HG03139 (cell line): ENCODE measurements at regions not wholly inside any gene's neighbourhood (a gene's known extent, or its start where the extent isn't known, plus 50 kb on each side); places are given as distances from the start of the nearest gene placed in this dataset.
"Not testable (repeated sequence)": the region's sequence is repeated elsewhere in the genome, so short reads cannot be mapped to it uniquely, and the experiment has no call there.

Experiments
- ATAC-seq: cut with Tn5 transposase; IDR thresholded peaks from one replicate; pipeline ENCODE4 v1.9.1; 2021; ENCODE audit not compliant: unreplicated experiment

- no peak for ATAC-seq
Measured at GRCh38 chr17:69669441-69670178, 255.1 kb downstream of the MAP2K6 start.

- no peak for ATAC-seq
Measured at GRCh38 chr17:69672924-69673323, 258.4 kb downstream of the MAP2K6 start.

- no peak for ATAC-seq
Measured at GRCh38 chr17:69677130-69677529, 262.6 kb downstream of the MAP2K6 start.

- no peak for ATAC-seq
Measured at GRCh38 chr17:69678206-69678605, 263.7 kb downstream of the MAP2K6 start.

GRCh38 chr17:69679829-69680228, 265.3 kb downstream of the MAP2K6 start:
- ATAC-seq = no peak

GRCh38 chr17:69684251-69684650, 269.8 kb downstream of the MAP2K6 start:
- no peak for ATAC-seq

GRCh38 chr17:69685150-69685549, 270.7 kb downstream of the MAP2K6 start:
- not testable (repeated sequence) for ATAC-seq

GRCh38 chr17:69690531-69690930, 276.0 kb downstream of the MAP2K6 start:
- ATAC-seq = no peak

- ATAC-seq = no peak
Measured at GRCh38 chr17:69692171-69692570, 277.7 kb downstream of the MAP2K6 start.

GRCh38 chr17:69695646-69696045, 281.1 kb downstream of the MAP2K6 start:
- no peak for ATAC-seq

- no peak for ATAC-seq
Measured at GRCh38 chr17:69696650-69697049, 282.2 kb downstream of the MAP2K6 start.

- ATAC-seq = not testable (repeated sequence)
Measured at GRCh38 chr17:69698352-69698751, 283.9 kb downstream of the MAP2K6 start.

- no peak for ATAC-seq
Measured at GRCh38 chr17:69702078-69702477, 287.6 kb downstream of the MAP2K6 start.

GRCh38 chr17:69703751-69704150, 289.3 kb downstream of the MAP2K6 start:
- ATAC-seq = no peak

- no peak for ATAC-seq
Measured at GRCh38 chr17:69704935-69705334, 290.4 kb downstream of the MAP2K6 start.

- no peak for ATAC-seq
Measured at GRCh38 chr17:69706127-69706526, 291.6 kb downstream of the MAP2K6 start.

GRCh38 chr17:69709441-69709840, 294.9 kb downstream of the MAP2K6 start:
- no peak for ATAC-seq

GRCh38 chr17:69710926-69711325, 296.4 kb downstream of the MAP2K6 start:
- ATAC-seq = no peak

- no peak for ATAC-seq
Measured at GRCh38 chr17:69711541-69711940, 297.0 kb downstream of the MAP2K6 start.

- ATAC-seq = no peak
Measured at GRCh38 chr17:69712801-69713311, 298.4 kb downstream of the MAP2K6 start.

GRCh38 chr17:69713815-69714214, 299.3 kb downstream of the MAP2K6 start:
- ATAC-seq = no peak

- no peak for ATAC-seq
Measured at GRCh38 chr17:69714669-69715068, 300.2 kb downstream of the MAP2K6 start.

- ATAC-seq = no peak
Measured at GRCh38 chr17:69715656-69716055, 301.2 kb downstream of the MAP2K6 start.
